Activated CD8-positive, alpha-beta T cell treated with anti-CD3 and anti-CD28 coated beads for 36 hours (primary cell): ENCODE measurements at regions not wholly inside any gene's neighbourhood (a gene's known extent, or its start where the extent isn't known, plus 50 kb on each side); places are given as distances from the start of the nearest gene placed in this dataset.

Source experiments
- ATAC-seq: fragments of 200-7000 bp; cut with Tn5 transposase; one replicate; pipeline ENCODE4 v1.10.0; 2021; ENCODE audit warnings: mild to moderate bottlenecking, moderate library complexity
- CTCF ChIA-PET: fragments of 350-600 bp; sonication (Branson Sonifier 250); formaldehyde crosslinking; loops from one replicate; lab custom pipeline; 2021; ENCODE audit warnings: antibody characterized with exemption; lab: Charles Lee
- POLR2A ChIA-PET: fragments of 350-600 bp; sonication (Branson Sonifier 250); formaldehyde crosslinking; loops from one replicate; lab custom pipeline; 2021; ENCODE audit warnings: antibody characterized with exemption; lab: Charles Lee
- DNase-seq: peaks from one replicate; pipeline ENCODE4 v3.0.0-alpha.2; 2020
- H3K27ac Mint-ChIP-seq: one replicate; pipeline ENCODE4 v1.8.0; 2021; ENCODE audit warnings: mild to moderate bottlenecking, mixed read lengths
- H3K27me3 Mint-ChIP-seq: one replicate; pipeline ENCODE4 v1.8.0; 2021; ENCODE audit warnings: mixed read lengths
- H3K36me3 Mint-ChIP-seq: one replicate; pipeline ENCODE4 v1.8.0; 2021; ENCODE audit warnings: low read depth, mixed read lengths
- H3K4me1 Mint-ChIP-seq: one replicate; pipeline ENCODE4 v1.8.0; 2021; ENCODE audit warnings: low read depth, mixed read lengths
- H3K4me3 Mint-ChIP-seq: one replicate; pipeline ENCODE4 v1.8.0; 2021; ENCODE audit warnings: mild to moderate bottlenecking, moderate library complexity, mixed read lengths
- H3K9me3 Mint-ChIP-seq: one replicate; pipeline ENCODE4 v1.8.0; 2021; ENCODE audit warnings: mixed read lengths
- intact Hi-C: fragments of 100-400 bp; cut with micrococcal nuclease; formaldehyde crosslinking; loops from one replicate; pipeline ENCODE4 v1.10.0; 2022
- TF ChIP-seq, protein P1 (sequence below): fragments of 200-600 bp; IDR thresholded peaks from one replicate; pipeline ENCODE4 v1.8.0; 2022; ENCODE audit warnings: antibody characterized with exemption, mild to moderate bottlenecking

DNA sequence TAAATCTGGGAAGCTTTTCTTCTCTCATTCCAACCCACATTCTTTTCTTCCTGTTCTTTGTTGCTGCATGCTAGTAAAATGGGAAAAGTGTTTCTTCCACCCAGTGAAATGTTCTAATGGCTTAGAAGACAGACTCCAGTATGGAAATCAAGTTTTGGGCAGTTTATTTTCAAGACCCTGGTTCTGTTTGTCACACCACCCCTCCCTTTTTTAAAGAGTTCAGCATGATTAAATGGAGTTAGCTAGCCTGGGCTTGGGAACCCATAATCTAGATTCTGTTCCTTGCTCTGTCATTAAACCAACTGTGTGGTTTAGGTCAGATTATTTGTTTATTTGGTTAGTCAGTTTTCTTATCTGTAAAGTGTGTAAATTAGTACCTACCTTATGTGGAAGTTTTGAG is 151.8 kb upstream of the NT5C1B start:
- no peaks in the 10 kb centered on the region for H3K27me3 Mint-ChIP-seq
- POLR2A ChIA-PET = no interaction called here
- CTCF ChIA-PET = interaction anchor here (1.7 kb wide), 1 partner anchor 9 kb away, joined by 6 read pairs; no protein-coding TSS in a partner anchor
- intact Hi-C loops = loop anchor here (10.0 kb wide), 1 partner anchor 216 kb away; no protein-coding TSS in a partner anchor
- DNase-seq (no peak), ATAC-seq (no peak)
- H3K36me3 Mint-ChIP-seq = no peaks in the 10 kb centered on the region
- H3K9me3 Mint-ChIP-seq = peaks cover 7% of the 10 kb centered on the region
- H3K4me3 Mint-ChIP-seq = no peak overlapping the region
- H3K27ac Mint-ChIP-seq = no peak overlapping the region
- no peaks in the 10 kb centered on the region for H3K4me1 Mint-ChIP-seq
- TF ChIP-seq, protein P1, sequence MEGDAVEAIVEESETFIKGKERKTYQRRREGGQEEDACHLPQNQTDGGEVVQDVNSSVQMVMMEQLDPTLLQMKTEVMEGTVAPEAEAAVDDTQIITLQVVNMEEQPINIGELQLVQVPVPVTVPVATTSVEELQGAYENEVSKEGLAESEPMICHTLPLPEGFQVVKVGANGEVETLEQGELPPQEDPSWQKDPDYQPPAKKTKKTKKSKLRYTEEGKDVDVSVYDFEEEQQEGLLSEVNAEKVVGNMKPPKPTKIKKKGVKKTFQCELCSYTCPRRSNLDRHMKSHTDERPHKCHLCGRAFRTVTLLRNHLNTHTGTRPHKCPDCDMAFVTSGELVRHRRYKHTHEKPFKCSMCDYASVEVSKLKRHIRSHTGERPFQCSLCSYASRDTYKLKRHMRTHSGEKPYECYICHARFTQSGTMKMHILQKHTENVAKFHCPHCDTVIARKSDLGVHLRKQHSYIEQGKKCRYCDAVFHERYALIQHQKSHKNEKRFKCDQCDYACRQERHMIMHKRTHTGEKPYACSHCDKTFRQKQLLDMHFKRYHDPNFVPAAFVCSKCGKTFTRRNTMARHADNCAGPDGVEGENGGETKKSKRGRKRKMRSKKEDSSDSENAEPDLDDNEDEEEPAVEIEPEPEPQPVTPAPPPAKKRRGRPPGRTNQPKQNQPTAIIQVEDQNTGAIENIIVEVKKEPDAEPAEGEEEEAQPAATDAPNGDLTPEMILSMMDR = no peak

DNA sequence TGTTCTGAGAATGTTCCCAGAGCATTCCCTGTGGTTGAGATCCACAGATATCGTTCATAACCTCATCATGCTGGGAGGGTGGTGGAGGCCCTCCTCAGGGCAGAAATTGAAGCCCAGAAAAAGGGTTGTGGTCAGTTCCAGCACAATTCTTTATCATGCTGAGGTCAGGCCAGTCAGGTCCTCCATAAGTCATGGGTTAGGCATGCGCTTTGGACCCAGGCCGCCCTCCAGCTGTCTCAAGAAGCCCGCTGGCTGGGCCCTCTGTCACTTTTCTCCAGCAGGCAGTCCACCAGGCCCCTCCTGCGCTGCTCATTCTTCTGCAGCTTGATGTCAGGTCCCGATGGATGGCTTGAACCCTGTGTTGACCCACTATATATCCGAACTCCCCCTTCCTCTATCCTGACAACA is 151.1 kb upstream of the NT5C1B start:
- no peak for DNase-seq
- ChIA-PET CTCF (no interaction called here), POLR2A (no interaction called here)
- Mint-ChIP-seq H3K4me1 (no peaks in the 10 kb centered on the region), H3K4me3 (no peak overlapping the region), H3K9me3 (peaks cover 11% of the 10 kb centered on the region), H3K27ac (no peak overlapping the region), H3K27me3 (no peaks in the 10 kb centered on the region), H3K36me3 (no peaks in the 10 kb centered on the region)
- ATAC-seq = no peak
- intact Hi-C loops = loop anchor here (10.0 kb wide), 1 partner anchor 216 kb away; no protein-coding TSS in a partner anchor
- TF ChIP-seq, protein P1 = no peak

DNA sequence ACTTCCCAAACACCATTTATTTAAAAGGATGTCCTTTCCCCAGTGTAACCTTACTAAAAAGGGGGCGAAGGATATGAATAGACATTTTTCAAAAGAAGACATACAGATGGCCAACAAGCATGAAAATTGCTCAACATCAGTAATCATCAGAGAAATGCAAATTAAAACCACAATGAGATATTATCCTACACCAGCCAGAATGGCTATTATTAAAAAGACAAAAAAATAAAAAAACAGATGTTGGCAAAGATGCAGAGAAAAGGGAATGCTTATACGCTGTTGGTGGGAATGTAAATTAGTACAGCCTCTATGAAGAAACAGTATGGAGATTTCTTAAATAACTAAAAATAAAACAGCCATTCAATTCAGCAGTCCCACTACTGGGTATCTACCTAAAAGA is 142.3 kb upstream of the NT5C1B start:
- no peak overlapping the region for H3K27ac Mint-ChIP-seq
- ATAC-seq = no peak
- CTCF ChIA-PET = no interaction called here

DNA sequence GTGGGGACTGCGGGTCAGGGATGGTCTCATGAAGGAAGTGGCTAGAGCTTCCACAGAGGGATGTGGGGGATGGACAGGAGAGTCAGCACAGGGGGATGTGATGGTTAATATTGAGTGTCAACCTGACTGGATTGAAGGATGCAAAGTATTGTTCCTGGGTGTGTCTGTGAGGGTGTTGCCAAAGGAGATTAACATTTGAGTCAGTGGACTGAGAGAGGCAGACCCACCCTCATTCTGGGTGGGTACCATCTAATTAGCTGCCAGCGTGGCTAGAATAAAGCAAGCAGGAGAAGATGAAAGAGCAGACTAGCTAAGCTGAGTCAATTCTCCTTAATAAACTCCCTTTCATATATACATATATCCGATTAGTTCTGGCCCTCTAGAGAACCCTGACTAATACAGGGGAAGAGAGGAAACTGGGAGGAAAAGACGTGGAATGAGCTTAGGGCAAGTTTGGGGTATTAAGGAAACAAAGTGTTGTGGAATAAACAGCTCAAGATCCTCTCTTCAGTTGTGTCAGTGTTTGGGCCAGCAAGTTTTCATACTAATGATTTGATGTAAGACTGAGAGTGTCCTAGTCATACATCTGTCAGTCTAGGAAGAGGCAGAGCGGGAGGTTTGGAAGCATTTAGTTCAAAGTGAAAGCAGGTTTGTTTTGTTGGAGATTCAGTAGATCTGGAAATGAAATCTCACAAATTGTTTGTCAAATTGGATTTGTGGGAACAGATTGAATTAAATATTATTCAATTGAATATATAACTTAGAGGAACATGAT is 135.2 kb upstream of the NT5C1B start:
- H3K4me1 Mint-ChIP-seq = no peaks in the 10 kb centered on the region
- no peaks in the 10 kb centered on the region for H3K36me3 Mint-ChIP-seq
- no peak overlapping the region for H3K27ac Mint-ChIP-seq
- H3K27me3 Mint-ChIP-seq = no peaks in the 10 kb centered on the region
- ChIA-PET POLR2A (no interaction called here), CTCF (no interaction called here)
- ATAC-seq = no peak
- TF ChIP-seq, protein P1 = no peak
- no peaks in the 10 kb centered on the region for H3K9me3 Mint-ChIP-seq
- no peak for DNase-seq
- no peak overlapping the region for H3K4me3 Mint-ChIP-seq
- intact Hi-C loops = no loop called here

More for the DNA sequence above, 142.3 kb upstream of the NT5C1B start:
- Mint-ChIP-seq H3K4me1 (no peaks in the 10 kb centered on the region), H3K27me3 (no peaks in the 10 kb centered on the region), H3K36me3 (no peaks in the 10 kb centered on the region), H3K9me3 (peaks cover 22% of the 10 kb centered on the region), H3K4me3 (no peak overlapping the region)
- no peak for DNase-seq
- intact Hi-C loops = no loop called here
- TF ChIP-seq, protein P1 = no peak
- POLR2A ChIA-PET = no interaction called here

DNA sequence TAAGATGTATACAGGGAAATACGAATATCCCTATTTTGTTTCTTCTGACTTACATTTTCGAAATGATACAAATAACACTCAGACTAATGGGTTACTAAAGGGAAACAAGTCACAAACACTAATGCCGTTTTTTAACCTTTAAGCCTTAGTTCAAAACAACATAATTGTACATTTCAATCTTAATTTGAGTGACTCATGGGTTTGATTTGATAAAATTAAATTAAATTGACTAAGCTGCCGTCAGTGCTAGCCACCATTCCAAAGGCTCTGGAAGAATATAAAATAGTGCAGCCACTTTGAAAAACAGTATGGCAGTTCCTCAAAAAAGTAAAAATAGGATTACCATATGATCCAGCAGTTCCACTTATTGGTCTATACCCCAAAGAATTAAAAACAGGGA is 133.8 kb upstream of the NT5C1B start:
- H3K4me3 Mint-ChIP-seq = no peak overlapping the region

More for the DNA sequence above, 133.8 kb upstream of the NT5C1B start:
- Mint-ChIP-seq H3K36me3 (no peaks in the 10 kb centered on the region), H3K27me3 (no peaks in the 10 kb centered on the region), H3K27ac (no peak overlapping the region), H3K9me3 (no peaks in the 10 kb centered on the region), H3K4me1 (no peaks in the 10 kb centered on the region)
- TF ChIP-seq, protein P1 = no peak
- DNase-seq (no peak), ATAC-seq (no peak)
- CTCF ChIA-PET = no interaction called here
- intact Hi-C loops = no loop called here
- POLR2A ChIA-PET = no interaction called here
